ENCODE measurements at regions not wholly inside any gene's neighbourhood (a gene's known extent, or its start where the extent isn't known, plus 50 kb on each side); places are given as distances from the start of the nearest gene placed in this dataset.
"Not testable (repeated sequence)": the region's sequence is repeated elsewhere in the genome, so short reads cannot be mapped to it uniquely, and the experiment has no call there.

DNA sequence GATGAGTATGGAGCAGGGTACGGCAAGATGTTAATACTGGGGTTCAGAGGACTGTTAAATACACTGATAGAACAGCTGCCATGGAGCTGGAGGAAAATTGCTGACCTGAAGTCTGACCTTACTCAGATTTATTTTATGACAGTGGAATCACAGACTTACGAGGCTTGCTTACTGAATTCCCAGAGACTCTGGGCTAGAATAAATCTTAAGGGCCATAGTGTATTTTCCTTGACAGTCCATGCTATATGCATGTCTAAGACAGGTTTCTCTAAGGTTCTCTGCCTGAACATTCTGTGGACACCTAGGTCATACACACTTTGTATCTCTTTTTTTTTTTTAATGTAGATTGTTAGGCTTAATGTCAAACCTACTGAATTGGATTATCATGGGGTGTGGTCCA lies 633.2 kb upstream of the ACTRT1 start:
- 57% methylated on average over 1 of the region's 2 CpGs for WGBS (ENCODE audit: insufficient coverage)
- Histone ChIP-seq H3K27me3 (ENCODE audit: control insufficient read depth, insufficient read depth, low read length) (no peaks in the 10 kb centered on the region), H3K27ac (ENCODE audit: low read length) (no peak overlapping the region), H3K4me1 (ENCODE audit: control insufficient read depth, insufficient read depth, low read length) (no peaks in the 10 kb centered on the region), H3K9me3 (replicated peaks; ENCODE audit: control insufficient read depth, low read depth, low read length) (no peaks in the 10 kb centered on the region), H3K4me3 (ENCODE audit: low read length) (no peak overlapping the region), H3K36me3 (ENCODE audit: control insufficient read depth, insufficient read depth, low read length) (no peaks in the 10 kb centered on the region)
- no peak for DNase-seq

- Histone ChIP-seq H3K4me1 (ENCODE audit: control insufficient read depth, insufficient read depth, low read length) (no peaks in the 10 kb centered on the region), H3K27me3 (ENCODE audit: control insufficient read depth, insufficient read depth, low read length) (no peaks in the 10 kb centered on the region), H3K36me3 (ENCODE audit: control insufficient read depth, insufficient read depth, low read length) (no peaks in the 10 kb centered on the region), H3K9me3 (replicated peaks; ENCODE audit: control insufficient read depth, low read depth, low read length) (no peaks in the 10 kb centered on the region), H3K27ac (ENCODE audit: low read length) (no peak overlapping the region), H3K4me3 (ENCODE audit: low read length) (no peak overlapping the region)
- 67% methylated on average over 1 of the region's 4 CpGs for WGBS (ENCODE audit: insufficient coverage)
- no peak for DNase-seq
These were observed 624.4 kb upstream of the ACTRT1 start for GRCh38 chrX:128676651-128677050.

DNA sequence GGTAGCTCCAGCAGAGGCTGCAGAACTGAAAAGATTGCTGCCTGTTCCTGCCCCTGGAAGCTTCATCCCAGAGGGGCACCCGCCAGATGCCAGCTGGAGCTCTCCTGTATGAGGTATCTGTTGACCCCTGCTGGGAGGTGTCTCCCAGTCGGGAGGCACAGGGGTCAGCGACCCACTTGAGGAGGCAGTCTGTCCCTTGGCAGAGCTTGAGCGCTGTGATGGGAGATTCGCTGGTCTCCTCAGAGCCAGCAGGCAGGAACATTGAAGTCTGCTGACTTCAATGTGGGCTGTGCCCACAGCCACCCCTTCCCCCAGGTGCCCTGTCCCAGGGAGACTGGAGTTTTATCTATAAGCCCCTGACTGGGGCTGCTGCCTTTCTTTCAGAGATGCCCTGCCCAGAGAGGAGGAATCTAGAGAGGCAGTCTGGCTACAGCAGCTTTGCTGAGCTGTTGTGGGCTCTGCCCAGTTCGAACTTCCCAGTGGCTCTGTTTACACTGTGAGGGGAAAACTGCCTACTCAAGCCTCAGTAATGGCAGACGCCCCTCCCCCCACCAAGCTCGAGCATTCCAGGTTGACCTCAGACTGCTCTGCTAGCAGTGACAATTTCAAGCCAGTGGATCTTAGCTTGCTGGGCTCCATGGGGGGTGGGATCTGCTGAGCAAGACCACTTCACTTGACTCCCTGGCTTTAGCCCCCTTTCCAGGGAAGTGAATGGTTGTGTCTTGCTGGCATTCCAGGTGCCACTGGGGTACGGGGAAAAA lies 622.3 kb upstream of the ACTRT1 start:
- not testable (repeated sequence) for H3K4me1 ChIP-seq (ENCODE audit: control insufficient read depth, insufficient read depth, low read length); H3K9me3 ChIP-seq (replicated peaks; ENCODE audit: control insufficient read depth, low read depth, low read length); H3K27me3 ChIP-seq (ENCODE audit: control insufficient read depth, insufficient read depth, low read length); H3K4me3 ChIP-seq (ENCODE audit: low read length); DNase-seq; H3K36me3 ChIP-seq (ENCODE audit: control insufficient read depth, insufficient read depth, low read length); H3K27ac ChIP-seq (ENCODE audit: low read length)
- 65% methylated on average over 7 of the region's 9 CpGs for WGBS (ENCODE audit: insufficient coverage)

DNA sequence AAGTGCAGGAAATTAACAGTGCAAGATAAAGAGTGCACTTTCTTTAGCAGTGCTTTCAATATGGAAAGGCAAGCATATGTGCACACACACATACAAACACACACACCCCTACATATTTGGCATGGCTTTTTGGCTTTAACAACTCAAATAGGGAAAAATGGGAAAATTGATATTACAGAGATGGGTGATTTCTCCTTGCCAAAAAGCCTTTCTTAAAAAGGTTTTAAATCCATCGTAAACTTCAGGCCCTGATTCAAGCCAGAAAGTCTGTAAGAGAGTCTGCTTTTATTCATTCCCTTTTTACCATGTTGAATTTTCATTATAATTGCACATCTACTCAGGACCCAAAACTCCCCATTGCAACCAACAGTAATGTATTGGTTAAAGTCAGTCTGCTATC lies 612.0 kb upstream of the ACTRT1 start:
- peak; percentile 79 for DNase-seq
- Histone ChIP-seq H3K9me3 (replicated peaks; ENCODE audit: control insufficient read depth, low read depth, low read length) (no peaks in the 10 kb centered on the region), H3K4me3 (ENCODE audit: low read length) (no peak overlapping the region), H3K4me1 (ENCODE audit: control insufficient read depth, insufficient read depth, low read length) (no peaks in the 10 kb centered on the region), H3K36me3 (ENCODE audit: control insufficient read depth, insufficient read depth, low read length) (no peaks in the 10 kb centered on the region), H3K27ac (ENCODE audit: low read length) (no peak overlapping the region), H3K27me3 (ENCODE audit: control insufficient read depth, insufficient read depth, low read length) (no peaks in the 10 kb centered on the region)
- WGBS (ENCODE audit: insufficient coverage), result no CpG with 5 or more reads among the region's 1 CpG

DNA sequence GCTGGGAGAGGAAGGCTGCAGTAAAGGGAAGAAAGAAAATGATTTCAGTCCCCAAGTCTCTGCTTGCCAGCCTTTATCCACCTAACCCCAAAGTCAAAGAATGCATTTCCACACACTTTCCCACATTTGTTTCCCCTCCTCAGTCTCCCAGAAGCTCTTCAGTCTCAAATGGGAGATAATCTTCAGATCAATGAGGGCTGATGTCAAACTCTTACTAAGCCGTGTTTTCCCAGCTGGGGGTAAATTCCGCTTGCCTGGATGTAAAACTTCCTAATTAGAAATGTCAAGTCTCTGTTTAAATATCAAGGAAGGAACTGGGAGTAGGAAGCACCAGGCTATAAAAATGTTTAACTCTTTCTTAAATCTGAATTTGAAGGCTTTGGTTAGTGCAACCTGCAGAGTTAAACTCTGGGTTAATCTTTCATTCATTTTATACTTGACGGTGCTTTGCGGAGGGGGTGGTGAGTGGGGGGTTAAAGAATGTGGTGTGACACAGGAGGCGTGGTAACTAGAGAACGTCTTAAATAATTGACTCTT lies 601.4 kb upstream of the ACTRT1 start:
- no peaks in the 10 kb centered on the region for H3K4me1 ChIP-seq (ENCODE audit: control insufficient read depth, insufficient read depth, low read length)
- H3K4me3 ChIP-seq (ENCODE audit: low read length), result no peak overlapping the region
- no peak for DNase-seq
- H3K9me3 ChIP-seq (replicated peaks; ENCODE audit: control insufficient read depth, low read depth, low read length), result peaks cover 2% of the 10 kb centered on the region
- WGBS (ENCODE audit: insufficient coverage), result no CpG with 5 or more reads among the region's 6 CpGs
- H3K27ac ChIP-seq (ENCODE audit: low read length), result no peak overlapping the region
- no peaks in the 10 kb centered on the region for H3K27me3 ChIP-seq (ENCODE audit: control insufficient read depth, insufficient read depth, low read length)
- H3K36me3 ChIP-seq (ENCODE audit: control insufficient read depth, insufficient read depth, low read length), result no peaks in the 10 kb centered on the region

DNA sequence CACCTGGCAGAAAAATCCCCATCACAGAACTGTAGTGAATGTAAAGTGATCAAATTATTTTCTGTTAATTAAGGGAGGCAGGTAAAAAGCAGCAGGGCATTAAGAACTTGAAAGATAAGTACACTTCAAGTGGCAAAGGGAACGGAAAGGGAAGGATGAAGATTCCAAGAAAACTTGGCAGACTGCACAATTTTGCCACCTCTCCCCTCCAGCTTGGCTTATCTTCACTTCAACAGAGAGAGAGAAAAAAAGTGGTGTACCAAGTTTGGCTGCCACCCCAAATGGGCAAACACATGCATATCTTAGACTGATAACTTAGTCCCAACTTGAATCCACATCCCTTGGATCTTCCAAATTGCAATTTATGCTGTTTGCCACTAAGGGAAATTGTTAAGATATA lies 598.1 kb upstream of the ACTRT1 start:
- no CpG with 5 or more reads among the region's 1 CpG for whole genome bisulfite sequencing (ENCODE audit: insufficient coverage)
- H3K27ac ChIP-seq (ENCODE audit: low read length), result no peak overlapping the region
- no peaks in the 10 kb centered on the region for H3K9me3 ChIP-seq (replicated peaks; ENCODE audit: control insufficient read depth, low read depth, low read length)
- no peaks in the 10 kb centered on the region for H3K4me1 ChIP-seq (ENCODE audit: control insufficient read depth, insufficient read depth, low read length)
- no peak overlapping the region for H3K4me3 ChIP-seq (ENCODE audit: low read length)
- no peaks in the 10 kb centered on the region for H3K36me3 ChIP-seq (ENCODE audit: control insufficient read depth, insufficient read depth, low read length)
- no peaks in the 10 kb centered on the region for H3K27me3 ChIP-seq (ENCODE audit: control insufficient read depth, insufficient read depth, low read length)
- DNase-seq, result no peak

DNA sequence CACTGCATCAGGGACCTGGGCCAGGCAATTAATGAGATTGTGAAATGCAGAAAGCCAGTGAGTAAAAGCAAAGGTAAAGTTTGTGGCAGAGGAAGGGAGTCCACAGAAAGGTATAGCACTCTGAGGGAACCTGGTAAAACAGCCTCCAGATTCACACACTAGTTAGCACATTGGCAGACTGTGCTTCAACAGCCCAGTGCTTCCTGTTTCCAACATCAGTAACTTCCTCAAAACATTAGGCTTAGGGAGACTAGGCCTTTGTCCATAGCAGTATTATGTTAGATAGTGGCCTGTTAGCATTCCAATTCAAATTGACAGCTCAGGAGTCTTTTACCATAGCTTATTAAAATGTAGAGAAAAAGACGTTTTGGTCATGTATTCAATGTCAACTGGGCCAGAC lies 582.6 kb upstream of the ACTRT1 start:
- no peaks in the 10 kb centered on the region for H3K4me1 ChIP-seq (ENCODE audit: control insufficient read depth, insufficient read depth, low read length)
- H3K4me3 ChIP-seq (ENCODE audit: low read length), result no peak overlapping the region
- no peaks in the 10 kb centered on the region for H3K27me3 ChIP-seq (ENCODE audit: control insufficient read depth, insufficient read depth, low read length)
- WGBS (ENCODE audit: insufficient coverage), result no CpG with 5 or more reads among the region's 1 CpG
- no peak for DNase-seq
- no peaks in the 10 kb centered on the region for H3K36me3 ChIP-seq (ENCODE audit: control insufficient read depth, insufficient read depth, low read length)
- H3K27ac ChIP-seq (ENCODE audit: low read length), result no peak overlapping the region
- H3K9me3 ChIP-seq (replicated peaks; ENCODE audit: control insufficient read depth, low read depth, low read length), result no peaks in the 10 kb centered on the region

GRCh38 chrX:128623361-128623760 lies 571.2 kb upstream of the ACTRT1 start:
- Histone ChIP-seq H3K9me3 (replicated peaks; ENCODE audit: control insufficient read depth, low read depth, low read length) (no peaks in the 10 kb centered on the region), H3K27me3 (ENCODE audit: control insufficient read depth, insufficient read depth, low read length) (no peaks in the 10 kb centered on the region), H3K27ac (ENCODE audit: low read length) (no peak overlapping the region), H3K36me3 (ENCODE audit: control insufficient read depth, insufficient read depth, low read length) (no peaks in the 10 kb centered on the region), H3K4me1 (ENCODE audit: control insufficient read depth, insufficient read depth, low read length) (no peaks in the 10 kb centered on the region), H3K4me3 (ENCODE audit: low read length) (no peak overlapping the region)
- DNase-seq, result no peak
- WGBS (ENCODE audit: insufficient coverage), result 91% methylated on average over 1 of the region's 1 CpG

- Histone ChIP-seq H3K36me3 (ENCODE audit: control insufficient read depth, insufficient read depth, low read length) (no peaks in the 10 kb centered on the region), H3K4me1 (ENCODE audit: control insufficient read depth, insufficient read depth, low read length) (no peaks in the 10 kb centered on the region), H3K27me3 (ENCODE audit: control insufficient read depth, insufficient read depth, low read length) (no peaks in the 10 kb centered on the region), H3K9me3 (replicated peaks; ENCODE audit: control insufficient read depth, low read depth, low read length) (no peaks in the 10 kb centered on the region), H3K4me3 (ENCODE audit: low read length) (no peak overlapping the region), H3K27ac (ENCODE audit: low read length) (no peak overlapping the region)
- no peak for DNase-seq
- WGBS (ENCODE audit: insufficient coverage), result 83% methylated on average over 1 of the region's 2 CpGs
These were observed 570.1 kb upstream of the ACTRT1 start for GRCh38 chrX:128622296-128622695.

DNA sequence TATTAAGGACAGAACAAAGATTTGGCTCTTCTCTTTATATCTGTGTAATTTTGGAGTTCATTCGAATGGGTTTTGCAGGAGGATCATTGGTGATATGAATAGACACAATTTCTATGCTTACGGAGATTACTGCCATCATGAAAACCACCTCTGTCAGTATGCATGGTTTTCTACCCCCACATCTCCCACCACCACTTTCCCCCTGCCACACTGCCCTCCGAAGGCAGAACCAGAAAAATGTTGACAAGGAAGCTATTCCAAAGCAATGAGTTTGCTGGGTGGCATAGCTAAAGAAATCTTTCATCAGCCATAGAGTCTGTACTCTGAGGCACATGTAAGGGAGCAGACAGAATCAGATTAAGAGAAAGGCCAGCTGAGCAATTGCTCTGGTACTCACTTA lies 567.3 kb upstream of the ACTRT1 start:
- Histone ChIP-seq H3K9me3 (replicated peaks; ENCODE audit: control insufficient read depth, low read depth, low read length) (no peaks in the 10 kb centered on the region), H3K36me3 (ENCODE audit: control insufficient read depth, insufficient read depth, low read length) (no peaks in the 10 kb centered on the region), H3K4me1 (ENCODE audit: control insufficient read depth, insufficient read depth, low read length) (no peaks in the 10 kb centered on the region), H3K27ac (ENCODE audit: low read length) (no peak overlapping the region), H3K4me3 (ENCODE audit: low read length) (no peak overlapping the region), H3K27me3 (ENCODE audit: control insufficient read depth, insufficient read depth, low read length) (no peaks in the 10 kb centered on the region)
- no CpG with 5 or more reads among the region's 3 CpGs for WGBS (ENCODE audit: insufficient coverage)
- no peak for DNase-seq

DNA sequence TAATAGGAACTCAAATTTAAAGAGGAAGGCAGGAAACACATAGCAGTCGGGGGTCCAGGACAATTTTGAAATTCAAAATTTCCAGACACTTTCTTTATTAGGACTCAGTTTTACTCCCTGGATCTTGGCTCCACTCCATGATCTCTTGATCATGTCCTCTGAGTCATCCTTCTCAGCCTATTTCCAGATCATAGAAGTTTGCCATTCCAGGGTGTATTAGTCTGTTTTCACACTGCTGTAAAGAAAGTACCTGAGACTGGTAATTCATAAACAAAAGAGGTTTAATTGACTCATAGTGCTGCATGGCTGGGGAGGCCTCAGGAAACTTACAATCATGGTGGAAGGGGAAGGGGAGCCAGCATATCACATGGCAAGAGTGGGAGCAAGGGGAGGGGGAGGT lies 564.7 kb upstream of the ACTRT1 start:
- no peak overlapping the region for H3K4me3 ChIP-seq (ENCODE audit: low read length)
- whole genome bisulfite sequencing (ENCODE audit: insufficient coverage), result 80% methylated on average over 1 of the region's 1 CpG
- H3K27ac ChIP-seq (ENCODE audit: low read length), result no peak overlapping the region
- DNase-seq, result no peak
- H3K4me1 ChIP-seq (ENCODE audit: control insufficient read depth, insufficient read depth, low read length), result no peaks in the 10 kb centered on the region
- H3K9me3 ChIP-seq (replicated peaks; ENCODE audit: control insufficient read depth, low read depth, low read length), result no peaks in the 10 kb centered on the region
- no peaks in the 10 kb centered on the region for H3K27me3 ChIP-seq (ENCODE audit: control insufficient read depth, insufficient read depth, low read length)
- H3K36me3 ChIP-seq (ENCODE audit: control insufficient read depth, insufficient read depth, low read length), result no peaks in the 10 kb centered on the region
